Mononuclear cell (primary cell): ENCODE measurements at regions not wholly inside any gene's neighbourhood (a gene's known extent, or its start where the extent isn't known, plus 50 kb on each side); places are given as distances from the start of the nearest gene placed in this dataset.

Experiments used
- H3K27me3 ChIP-seq: 2 replicates; pipeline ENCODE4 v1.6.0; 2011; ENCODE audit warnings: low read length, control low read depth; ENCODE audit not compliant: insufficient read depth
- H3K4me1 ChIP-seq: 2 replicates; pipeline ENCODE4 v1.5.1; 2011; ENCODE audit warnings: mild to moderate bottlenecking, low read length, control low read depth; ENCODE audit not compliant: insufficient read depth
- H3K4me3 ChIP-seq: 2 replicates; pipeline ENCODE4 v1.5.1; 2011; ENCODE audit warnings: mild to moderate bottlenecking, low read length, moderate library complexity
- H3K9me3 ChIP-seq: 2 replicates; pipeline ENCODE4 v1.5.1; 2011; ENCODE audit warnings: low read depth, mild to moderate bottlenecking, control low read depth, low read length

GRCh38 chr1:200279810-200280411 is 129.9 kb downstream of the ZNF281 start:
- Histone ChIP-seq H3K4me1 (peaks cover 10% of the 10 kb centered on the region), H3K9me3 (no peaks in the 10 kb centered on the region), H3K27me3 (no peaks in the 10 kb centered on the region), H3K4me3 (no peak overlapping the region)

DNA sequence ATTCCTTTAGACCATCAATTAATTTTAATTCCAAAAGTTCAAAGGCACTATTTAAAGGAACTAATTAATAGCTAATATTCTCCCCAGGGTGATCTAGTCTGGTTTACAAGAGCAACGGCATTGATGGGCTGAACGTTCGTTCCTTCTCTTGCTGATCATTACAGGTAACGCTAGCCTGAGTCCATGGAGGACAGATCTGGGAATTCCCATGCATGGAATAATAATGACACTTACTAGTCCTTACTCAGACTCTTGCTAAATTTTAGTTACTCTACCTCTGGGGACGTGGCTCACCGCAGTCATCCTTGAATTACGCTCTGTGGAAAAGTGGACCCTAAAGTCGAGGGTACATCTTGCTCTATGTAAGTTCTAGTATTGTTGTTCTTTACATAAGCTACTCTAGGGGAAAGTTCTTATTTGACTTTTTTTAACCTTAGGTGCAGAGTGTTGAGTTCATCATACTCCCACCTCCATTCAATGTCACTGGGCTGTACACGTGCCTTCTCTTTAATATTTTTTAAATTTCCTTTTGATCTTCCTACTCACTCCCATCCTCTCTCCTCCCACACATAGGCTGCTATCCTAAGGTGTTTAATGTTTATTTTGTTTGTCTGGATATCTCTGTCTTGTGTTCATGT is 133.9 kb downstream of the ZNF281 start:
- H3K4me1 ChIP-seq = no peaks in the 10 kb centered on the region
- H3K27me3 ChIP-seq = no peaks in the 10 kb centered on the region
- no peaks in the 10 kb centered on the region for H3K9me3 ChIP-seq
- H3K4me3 ChIP-seq = no peak overlapping the region

DNA sequence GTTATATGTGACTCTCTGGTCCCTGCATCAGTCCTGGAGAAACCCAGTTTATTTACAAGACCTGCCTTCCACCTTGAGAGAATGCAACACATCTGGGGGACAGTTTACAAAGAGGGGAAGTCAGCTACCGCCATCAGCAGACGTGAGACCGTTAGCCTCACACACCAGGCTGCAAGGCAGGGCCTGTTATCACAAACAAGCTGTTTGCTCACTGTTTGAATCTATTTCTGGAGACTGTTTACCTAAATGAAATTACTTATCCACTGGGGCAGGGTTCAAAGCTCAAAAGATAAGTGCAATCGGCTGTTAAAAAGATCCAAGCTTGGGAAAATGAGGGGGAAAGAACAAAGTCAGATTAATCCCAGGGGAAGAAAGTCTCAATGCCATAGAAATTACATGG is 134.4 kb downstream of the ZNF281 start:
- Histone ChIP-seq H3K27me3 (no peaks in the 10 kb centered on the region), H3K4me3 (no peak overlapping the region), H3K4me1 (no peaks in the 10 kb centered on the region), H3K9me3 (no peaks in the 10 kb centered on the region)

- Histone ChIP-seq H3K4me1 (no peaks in the 10 kb centered on the region), H3K9me3 (no peaks in the 10 kb centered on the region), H3K4me3 (no peak overlapping the region), H3K27me3 (no peaks in the 10 kb centered on the region)
Observed at GRCh38 chr1:200274116-200274515, 135.7 kb downstream of the ZNF281 start.

GRCh38 chr1:200272481-200273068 is 137.3 kb downstream of the ZNF281 start:
- Histone ChIP-seq H3K9me3 (no peaks in the 10 kb centered on the region), H3K27me3 (no peaks in the 10 kb centered on the region), H3K4me3 (no peak overlapping the region), H3K4me1 (no peaks in the 10 kb centered on the region)

DNA sequence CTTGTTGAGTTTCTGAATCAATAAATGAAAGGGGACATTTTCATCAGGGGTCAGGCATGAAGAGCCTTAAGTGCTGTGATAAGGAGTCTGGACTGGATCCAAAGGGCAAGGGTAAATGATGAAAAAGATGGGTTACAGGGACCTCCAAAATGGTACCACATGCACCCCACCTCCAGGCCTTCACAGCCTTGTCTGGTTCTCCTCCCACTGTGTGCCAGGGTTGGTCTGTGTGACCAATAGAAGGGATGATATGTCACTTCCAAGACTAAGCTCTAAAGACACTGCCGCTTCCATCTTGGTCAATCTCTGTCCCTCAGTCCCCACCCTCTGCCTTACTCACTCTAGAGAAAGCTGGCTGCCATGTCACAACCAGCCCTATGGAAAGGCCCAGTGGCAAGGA is 140.6 kb downstream of the ZNF281 start:
- Histone ChIP-seq H3K4me3 (no peak overlapping the region), H3K27me3 (no peaks in the 10 kb centered on the region), H3K4me1 (no peaks in the 10 kb centered on the region), H3K9me3 (no peaks in the 10 kb centered on the region)

- no peaks in the 10 kb centered on the region for H3K4me1 ChIP-seq
- H3K9me3 ChIP-seq = no peaks in the 10 kb centered on the region
- H3K4me3 ChIP-seq = no peak overlapping the region
- no peaks in the 10 kb centered on the region for H3K27me3 ChIP-seq
Observed at GRCh38 chr1:200267937-200268336, 141.9 kb downstream of the ZNF281 start.

DNA sequence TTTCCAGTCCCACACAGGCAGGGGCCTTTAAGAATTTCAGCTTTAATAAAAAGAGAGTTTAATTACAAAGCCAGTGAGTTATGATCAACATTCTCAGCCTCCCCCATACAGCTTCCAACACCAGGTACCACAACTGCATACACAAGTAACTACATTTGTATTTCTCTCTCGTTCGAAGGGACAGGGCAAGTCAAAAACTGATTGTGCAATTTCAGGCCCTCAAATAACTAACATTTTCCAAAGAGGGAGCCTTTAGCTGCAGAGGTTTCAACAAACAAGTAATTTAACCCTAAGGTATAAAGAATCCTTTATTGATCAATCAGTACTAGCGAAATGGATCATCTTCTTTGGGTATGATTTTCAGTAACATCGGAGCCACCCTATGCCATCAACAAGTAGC is 142.4 kb downstream of the ZNF281 start:
- no peaks in the 10 kb centered on the region for H3K4me1 ChIP-seq
- no peaks in the 10 kb centered on the region for H3K27me3 ChIP-seq
- no peak overlapping the region for H3K4me3 ChIP-seq
- no peaks in the 10 kb centered on the region for H3K9me3 ChIP-seq

GRCh38 chr1:200266871-200267270 is 143.0 kb downstream of the ZNF281 start:
- Histone ChIP-seq H3K9me3 (no peaks in the 10 kb centered on the region), H3K27me3 (no peaks in the 10 kb centered on the region), H3K4me3 (no peak overlapping the region), H3K4me1 (no peaks in the 10 kb centered on the region)

GRCh38 chr1:200265881-200266280 is 144.0 kb downstream of the ZNF281 start:
- Histone ChIP-seq H3K4me1 (no peaks in the 10 kb centered on the region), H3K9me3 (no peaks in the 10 kb centered on the region), H3K27me3 (no peaks in the 10 kb centered on the region), H3K4me3 (no peak overlapping the region)

DNA sequence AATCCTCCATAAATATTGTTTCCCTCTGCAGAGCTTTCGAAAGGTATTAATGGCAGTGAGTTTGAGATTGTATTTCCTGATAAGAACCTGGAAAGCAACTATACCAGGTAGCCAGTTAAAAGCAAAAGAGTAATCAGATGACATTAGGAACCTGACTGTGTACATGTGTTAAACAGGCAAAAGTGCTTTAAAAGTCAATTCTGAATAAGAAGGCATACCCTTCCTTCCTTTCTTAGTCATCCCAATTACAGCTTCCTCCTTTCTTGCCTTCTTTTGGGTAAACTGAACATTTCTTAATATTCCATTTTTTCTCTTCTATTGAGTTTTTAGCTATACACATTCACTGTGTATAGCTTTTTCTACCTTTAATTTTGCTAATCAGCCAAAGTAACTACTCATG is 144.7 kb downstream of the ZNF281 start:
- Histone ChIP-seq H3K4me1 (no peaks in the 10 kb centered on the region), H3K4me3 (no peak overlapping the region), H3K9me3 (no peaks in the 10 kb centered on the region), H3K27me3 (no peaks in the 10 kb centered on the region)

GRCh38 chr1:200263203-200263602 is 146.6 kb downstream of the ZNF281 start:
- H3K4me3 ChIP-seq = no peak overlapping the region
- no peaks in the 10 kb centered on the region for H3K4me1 ChIP-seq
- H3K9me3 ChIP-seq = no peaks in the 10 kb centered on the region
- no peaks in the 10 kb centered on the region for H3K27me3 ChIP-seq

DNA sequence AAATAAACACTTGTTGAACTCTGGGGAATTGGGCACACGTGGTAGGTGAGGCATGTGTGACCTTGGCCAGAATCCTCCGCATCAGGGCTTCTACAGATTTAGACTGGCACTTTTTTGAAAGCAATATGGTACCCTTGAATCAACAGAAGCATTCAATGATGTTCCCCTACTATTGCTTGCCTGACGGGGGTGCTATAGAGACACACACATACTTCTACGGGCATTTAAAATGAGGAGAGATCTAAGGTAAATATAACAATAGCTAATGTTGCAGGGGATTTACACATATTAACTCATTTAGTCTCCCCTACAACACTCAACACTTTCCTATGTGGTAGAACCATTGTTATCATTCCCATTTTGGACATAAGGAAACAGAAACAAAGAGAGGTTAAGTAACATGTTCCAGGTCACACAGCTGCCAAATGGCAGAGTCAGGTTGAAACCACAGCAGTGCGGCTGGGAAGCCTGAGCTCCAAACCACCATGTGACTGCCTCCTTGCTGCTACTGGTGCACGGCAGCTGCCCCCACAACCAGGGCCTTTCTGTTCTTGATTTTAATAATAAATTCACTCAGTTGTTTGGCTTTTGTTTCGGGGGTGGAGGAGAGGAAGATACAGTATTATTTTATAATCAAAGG is 147.4 kb downstream of the ZNF281 start:
- Histone ChIP-seq H3K9me3 (no peaks in the 10 kb centered on the region), H3K4me1 (no peaks in the 10 kb centered on the region), H3K27me3 (no peaks in the 10 kb centered on the region), H3K4me3 (no peak overlapping the region)

DNA sequence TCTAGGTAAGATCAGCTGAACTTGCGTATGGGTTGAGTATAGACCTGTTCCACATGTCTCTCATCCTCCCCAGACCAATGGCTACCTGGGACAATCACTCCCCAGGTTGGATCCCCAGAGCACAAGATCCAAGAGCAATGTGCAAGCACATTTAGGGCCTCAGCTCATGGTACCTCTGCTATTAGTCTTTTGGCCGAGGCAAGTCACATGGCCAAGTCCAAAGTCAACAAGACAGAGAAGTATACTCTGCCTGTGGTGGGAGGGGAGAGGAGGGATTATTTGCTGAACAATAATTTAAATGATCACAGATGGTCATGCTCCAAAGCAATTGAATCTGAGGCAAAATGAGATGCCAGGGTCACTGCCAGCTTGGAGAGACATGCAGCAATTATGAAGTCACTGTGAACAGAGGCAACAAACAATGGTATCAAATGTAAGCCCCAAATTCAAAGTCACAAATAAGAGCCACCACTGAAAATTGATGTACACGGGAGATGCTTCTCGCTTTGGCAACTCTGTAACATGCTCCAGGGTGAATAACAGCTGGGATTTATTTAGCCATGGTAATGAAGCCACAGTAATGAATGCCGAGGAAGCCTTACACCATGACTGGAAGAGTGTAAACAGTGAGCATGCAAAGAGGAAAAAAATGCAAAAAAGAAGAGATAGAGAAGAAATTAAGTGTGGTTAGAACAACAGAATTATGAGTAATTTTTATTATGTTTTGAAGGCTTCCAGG is 149.1 kb downstream of the ZNF281 start:
- Histone ChIP-seq H3K4me3 (no peak overlapping the region), H3K9me3 (no peaks in the 10 kb centered on the region), H3K4me1 (no peaks in the 10 kb centered on the region), H3K27me3 (no peaks in the 10 kb centered on the region)
